ENCODE measurements at regions not wholly inside any gene's neighbourhood (a gene's known extent, or its start where the extent isn't known, plus 50 kb on each side); places are given as distances from the start of the nearest gene placed in this dataset.

GRCh38 chr19:31575846-31576335 lies 226.7 kb upstream of the TSHZ3 start:
- no peak for TF ChIP-seq CTCF (conservative IDR thresholded peaks at IDR 0.05; ENCODE audit: low read length)
- no peak for TF ChIP-seq EZH2phosphoT487 (IDR thresholded peaks at IDR 0.05; ENCODE audit: borderline replicate concordance, low read depth, low read length)
